Astrocyte (in vitro differentiated cells and primary cell): ENCODE measurements at regions not wholly inside any gene's neighbourhood (a gene's known extent, or its start where the extent isn't known, plus 50 kb on each side); places are given as distances from the start of the nearest gene placed in this dataset.

ENCODE experiments used
- DNase-seq: peaks from one replicate; pipeline ENCODE4 v3.0.0-alpha.2; 2010; ENCODE audit warnings: low read depth
- FAIRE-seq: peaks from 2 replicates; lab custom pipeline; 2011; peaks lifted over from hg19 to GRCh38; lab: Jason Lieb, UNC
- H2AFZ ChIP-seq: 2 replicates; pipeline ENCODE4 v1.6.0; 2012; ENCODE audit warnings: low read depth, low read length, inconsistent platforms
- H3K27ac ChIP-seq: 2 replicates; pipeline ENCODE4 v1.5.1; 2011; ENCODE audit warnings: low read depth, low read length, inconsistent platforms
- H3K27me3 ChIP-seq: 2 replicates; pipeline ENCODE4 v1.6.0; 2011; ENCODE audit warnings: low read length, inconsistent platforms; ENCODE audit not compliant: insufficient read depth
- H3K36me3 ChIP-seq: 2 replicates; pipeline ENCODE4 v1.5.1; 2011; ENCODE audit warnings: low read length, inconsistent platforms; ENCODE audit not compliant: insufficient read depth
- H3K4me1 ChIP-seq: 2 replicates; pipeline ENCODE4 v1.5.1; 2011; ENCODE audit warnings: low read length, inconsistent platforms; ENCODE audit not compliant: insufficient read depth
- H3K4me2 ChIP-seq: 2 replicates; pipeline ENCODE4 v1.6.0; 2012; ENCODE audit warnings: low read length, inconsistent platforms
- H3K4me3 ChIP-seq: 2 replicates; pipeline ENCODE4 v1.5.1; 2011; ENCODE audit warnings: low read depth, mild to moderate bottlenecking, low read length, inconsistent platforms; ENCODE audit not compliant: insufficient read depth
- H3K79me2 ChIP-seq: 2 replicates; pipeline ENCODE4 v1.6.0; 2012; ENCODE audit warnings: mild to moderate bottlenecking, low read length, inconsistent platforms; ENCODE audit not compliant: insufficient read depth
- H3K9ac ChIP-seq: 2 replicates; pipeline ENCODE4 v1.6.0; 2012; ENCODE audit warnings: mild to moderate bottlenecking, low read length, inconsistent platforms
- H3K9me3 ChIP-seq: 2 replicates; pipeline ENCODE4 v1.5.1; 2012; ENCODE audit warnings: low read depth, mild to moderate bottlenecking, low read length, inconsistent platforms; ENCODE audit not compliant: insufficient read depth
- H4K20me1 ChIP-seq: 2 replicates; pipeline ENCODE4 v1.6.0; 2012; ENCODE audit warnings: low read length, inconsistent platforms; ENCODE audit not compliant: insufficient read depth
- H3K27ac Mint-ChIP-seq: one replicate; pipeline ENCODE4 v1.8.0; 2021; ENCODE audit warnings: mild to moderate bottlenecking, mixed read lengths; ENCODE audit not compliant: unreplicated experiment
- H3K27me3 Mint-ChIP-seq: one replicate; pipeline ENCODE4 v1.8.0; 2021; ENCODE audit warnings: low read depth, mixed read lengths; ENCODE audit not compliant: unreplicated experiment
- H3K36me3 Mint-ChIP-seq: one replicate; pipeline ENCODE4 v1.8.0; 2021; ENCODE audit warnings: low read depth, mixed read lengths; ENCODE audit not compliant: unreplicated experiment
- H3K4me1 Mint-ChIP-seq: one replicate; pipeline ENCODE4 v1.8.0; 2021; ENCODE audit warnings: low read depth, mixed read lengths; ENCODE audit not compliant: unreplicated experiment
- H3K4me3 Mint-ChIP-seq: one replicate; pipeline ENCODE4 v1.8.0; 2021; ENCODE audit warnings: mild to moderate bottlenecking, moderate library complexity, mixed read lengths; ENCODE audit not compliant: unreplicated experiment
- H3K9me3 Mint-ChIP-seq: one replicate; pipeline ENCODE4 v1.8.0; 2021; ENCODE audit warnings: mild to moderate bottlenecking, mixed read lengths; ENCODE audit not compliant: unreplicated experiment
- CTCF ChIP-seq: IDR thresholded peaks from 2 replicates; pipeline ENCODE4 v1.5.1; 2011; ENCODE audit warnings: low read depth, mild to moderate bottlenecking, inconsistent platforms, low read length, moderate library complexity; ENCODE audit not compliant: insufficient read depth
- EZH2 ChIP-seq: IDR thresholded peaks from 2 replicates; pipeline ENCODE4 v1.6.1; 2012; ENCODE audit warnings: mild to moderate bottlenecking, low read length, inconsistent platforms; ENCODE audit not compliant: insufficient read depth

GRCh38 chr17:45650561-45650960, 133.6 kb upstream of the CRHR1 start:
- no peak overlapping the region for H3K4me2 ChIP-seq
- no peaks in the 10 kb centered on the region for H3K4me1 ChIP-seq
- H3K4me1 Mint-ChIP-seq = peaks cover 3% of the 10 kb centered on the region
- H3K27ac ChIP-seq = no peak overlapping the region
- no peak overlapping the region for H3K4me3 ChIP-seq
- no peak overlapping the region for H3K4me3 Mint-ChIP-seq
- H3K36me3 Mint-ChIP-seq = no peaks in the 10 kb centered on the region
- H3K27ac Mint-ChIP-seq = no peak overlapping the region
- H2AFZ ChIP-seq = no peak overlapping the region
- no peak overlapping the region for H3K9ac ChIP-seq
- FAIRE-seq (no peak), DNase-seq (no peak)
- H4K20me1 ChIP-seq = no peaks in the 10 kb centered on the region
- peaks cover 8% of the 10 kb centered on the region for H3K27me3 ChIP-seq
- H3K79me2 ChIP-seq = no peaks in the 10 kb centered on the region
- no peaks in the 10 kb centered on the region for H3K36me3 ChIP-seq
- TF ChIP-seq CTCF = no peak
- no peak for TF ChIP-seq EZH2
- H3K9me3 Mint-ChIP-seq = no peaks in the 10 kb centered on the region
- peaks cover 12% of the 10 kb centered on the region for H3K27me3 Mint-ChIP-seq
- H3K9me3 ChIP-seq = no peaks in the 10 kb centered on the region

- no peak overlapping the region for H3K4me2 ChIP-seq
- Mint-ChIP-seq H3K4me3 (no peak overlapping the region), H3K27me3 (peaks cover 12% of the 10 kb centered on the region), H3K9me3 (no peaks in the 10 kb centered on the region), H3K36me3 (no peaks in the 10 kb centered on the region), H3K27ac (no peak overlapping the region), H3K4me1 (peaks cover under 1% of the 10 kb centered on the region)
- FAIRE-seq (no peak), DNase-seq (no peak)
- H3K36me3 ChIP-seq = no peaks in the 10 kb centered on the region
- no peaks in the 10 kb centered on the region for H4K20me1 ChIP-seq
- H3K79me2 ChIP-seq = no peaks in the 10 kb centered on the region
- H3K9me3 ChIP-seq = no peaks in the 10 kb centered on the region
- no peak overlapping the region for H2AFZ ChIP-seq
- peaks cover 5% of the 10 kb centered on the region for H3K27me3 ChIP-seq
- H3K9ac ChIP-seq = no peak overlapping the region
- H3K4me3 ChIP-seq = no peak overlapping the region
- no peaks in the 10 kb centered on the region for H3K4me1 ChIP-seq
- TF ChIP-seq CTCF (no peak), EZH2 (no peak)
- no peak overlapping the region for H3K27ac ChIP-seq
Measured at GRCh38 chr17:45651145-45651709, 132.9 kb upstream of the CRHR1 start.

GRCh38 chr17:45653616-45654015, 130.5 kb upstream of the CRHR1 start:
- Mint-ChIP-seq H3K27me3 (peaks cover 19% of the 10 kb centered on the region), H3K36me3 (no peaks in the 10 kb centered on the region), H3K9me3 (peaks cover 2% of the 10 kb centered on the region), H3K4me1 (no peaks in the 10 kb centered on the region), H3K27ac (no peak overlapping the region), H3K4me3 (no peak overlapping the region)
- Histone ChIP-seq H3K36me3 (no peaks in the 10 kb centered on the region), H3K4me2 (no peak overlapping the region), H3K27me3 (peaks cover 3% of the 10 kb centered on the region), H4K20me1 (no peaks in the 10 kb centered on the region), H3K9me3 (no peaks in the 10 kb centered on the region), H3K27ac (no peak overlapping the region), H3K4me3 (no peak overlapping the region), H3K4me1 (no peaks in the 10 kb centered on the region), H3K79me2 (no peaks in the 10 kb centered on the region), H2AFZ (no peak overlapping the region), H3K9ac (no peak overlapping the region)
- FAIRE-seq (no peak), DNase-seq (no peak)
- TF ChIP-seq EZH2 (no peak), CTCF (no peak)
